HTR-8/SVneo (cell line): ENCODE measurements at regions not wholly inside any gene's neighbourhood (a gene's known extent, or its start where the extent isn't known, plus 50 kb on each side); places are given as distances from the start of the nearest gene placed in this dataset.
"Not testable (repeated sequence)": the region's sequence is repeated elsewhere in the genome, so short reads cannot be mapped to it uniquely, and the experiment has no call there.

Source experiments
- DNase-seq: peaks from one replicate; pipeline ENCODE4 v3.0.0; 2011; ENCODE audit warnings: low spot score, mixed read lengths; ENCODE audit not compliant: insufficient read length
- FAIRE-seq: peaks from 2 replicates; lab custom pipeline; 2011; peaks lifted over from hg19 to GRCh38; lab: Jason Lieb, UNC

DNA sequence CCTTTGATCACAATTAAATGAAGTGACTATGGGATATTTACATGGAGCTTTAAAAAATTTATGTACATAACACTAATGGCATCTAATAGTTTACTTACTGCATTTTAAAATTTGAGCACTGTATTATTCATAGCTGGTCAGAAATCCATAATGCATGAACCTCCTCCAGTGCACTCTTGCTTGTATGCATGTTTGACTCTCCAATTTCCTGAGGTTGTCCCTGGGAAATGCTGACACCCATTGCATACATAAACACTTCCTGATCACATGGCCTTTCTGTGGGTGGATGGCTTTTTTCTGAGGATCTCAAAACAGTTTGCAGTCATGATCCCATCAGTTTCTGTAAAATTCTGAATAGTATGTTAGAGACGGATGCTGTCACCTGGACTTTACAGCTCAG, 577.8 kb downstream of the REEP3 start:
- DNase-seq, result no peak
- FAIRE-seq, result no peak

- no peak for FAIRE-seq
- no peak for DNase-seq
Measured at GRCh38 chr10:64101606-64102263, 580.5 kb downstream of the REEP3 start.

DNA sequence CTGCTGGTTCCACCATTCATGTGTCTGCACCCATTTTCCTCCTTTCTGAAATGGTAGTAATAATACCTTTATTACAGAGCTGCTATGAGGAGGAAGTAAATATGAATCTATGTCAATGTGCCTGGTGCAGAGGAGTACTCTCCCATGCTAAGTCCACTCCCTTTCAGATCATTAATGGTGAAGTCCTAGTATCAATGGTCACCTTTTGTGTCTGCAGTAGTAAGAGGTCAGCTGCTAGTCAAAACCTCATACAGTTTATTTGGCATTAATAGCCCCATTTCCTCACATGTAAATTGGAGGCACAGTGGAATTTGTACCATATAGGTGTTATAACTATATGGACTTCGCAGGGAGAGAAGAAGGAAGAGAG, 581.0 kb downstream of the REEP3 start:
- no peak for FAIRE-seq
- no peak for DNase-seq

DNA sequence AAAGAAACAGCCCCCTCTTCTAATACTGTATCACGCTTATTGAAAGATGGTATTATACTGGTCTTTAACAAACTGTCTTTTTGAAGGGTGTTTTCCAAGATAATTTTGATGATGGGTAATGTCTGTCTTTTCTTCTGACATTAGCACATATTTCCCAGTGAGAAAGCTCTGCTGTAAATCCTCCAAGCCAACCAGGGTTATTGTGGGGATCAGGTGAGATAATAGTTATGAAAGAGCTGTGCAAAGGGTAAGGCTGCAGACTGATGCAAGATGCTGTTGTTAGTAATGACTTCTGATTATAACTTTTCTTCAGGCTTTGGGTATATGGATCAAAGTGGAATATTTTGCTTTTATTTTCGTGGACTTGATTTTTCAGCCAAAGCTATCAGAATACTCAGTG, 581.7 kb downstream of the REEP3 start:
- FAIRE-seq (no peak), DNase-seq (no peak)

- no peak for DNase-seq
- no peak for FAIRE-seq
Measured at GRCh38 chr10:64103750-64104470, 582.7 kb downstream of the REEP3 start.

DNA sequence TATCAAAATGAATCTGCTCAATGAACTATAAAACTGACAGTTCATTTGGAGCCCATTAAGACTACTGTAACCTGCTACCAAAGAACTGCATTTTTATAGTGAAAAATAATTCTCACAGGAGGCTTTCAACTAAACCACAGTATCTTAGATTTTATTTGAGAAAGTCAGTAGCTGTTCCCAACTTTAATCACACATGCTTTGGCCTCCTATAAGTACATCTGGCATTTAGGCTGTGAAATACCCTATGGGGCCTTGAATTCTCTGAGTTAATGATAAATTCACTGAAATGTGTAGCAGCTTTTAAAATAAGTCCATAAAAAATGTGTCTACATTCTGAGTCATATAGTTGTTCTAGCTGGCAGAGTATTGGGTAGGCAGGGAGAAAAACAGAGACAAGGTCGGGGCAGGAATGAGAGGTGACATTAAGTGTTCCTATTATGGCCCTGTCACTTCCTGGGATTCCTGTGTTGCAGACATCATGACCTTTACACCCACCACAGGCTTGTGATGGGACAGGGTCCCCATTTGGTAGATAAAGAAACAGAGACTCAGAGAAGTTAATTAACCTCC, 588.8 kb downstream of the REEP3 start:
- no peak for FAIRE-seq

DNA sequence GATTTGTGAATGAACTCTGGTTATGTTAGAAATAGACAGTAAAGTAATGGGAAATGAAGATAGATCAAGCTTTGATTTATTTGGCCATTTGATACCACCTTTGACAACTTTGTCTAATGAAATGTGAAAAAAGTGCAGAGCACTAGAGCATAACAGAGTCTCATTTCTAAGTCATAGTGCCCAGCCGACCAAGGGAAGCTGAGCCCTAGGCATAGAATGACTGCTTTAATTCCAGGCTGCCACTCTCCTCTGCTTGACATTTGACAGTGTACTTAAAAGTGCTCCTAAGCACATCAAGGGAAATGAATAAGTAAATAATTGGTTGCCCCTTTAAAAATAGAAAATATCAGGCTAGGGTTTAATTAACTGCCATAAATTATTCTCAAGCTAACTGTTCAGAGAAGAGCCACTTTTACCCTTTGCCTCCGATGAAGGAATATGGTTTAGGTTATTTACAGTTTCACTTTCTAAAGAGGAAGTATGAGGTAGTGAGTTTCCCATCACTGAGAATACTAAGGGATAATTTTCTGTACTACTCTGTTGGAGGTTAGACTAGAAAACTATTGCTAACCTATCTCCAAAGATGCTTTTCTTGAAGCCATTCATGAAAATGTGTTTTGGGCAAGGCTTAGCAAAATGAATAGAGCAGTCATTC, 591.6 kb downstream of the REEP3 start:
- DNase-seq (no peak), FAIRE-seq (no peak)

More for the DNA sequence above, 588.8 kb downstream of the REEP3 start:
- DNase-seq, result no peak

- DNase-seq (no peak), FAIRE-seq (no peak)
Measured at GRCh38 chr10:64113375-64113774, 592.2 kb downstream of the REEP3 start.

DNA sequence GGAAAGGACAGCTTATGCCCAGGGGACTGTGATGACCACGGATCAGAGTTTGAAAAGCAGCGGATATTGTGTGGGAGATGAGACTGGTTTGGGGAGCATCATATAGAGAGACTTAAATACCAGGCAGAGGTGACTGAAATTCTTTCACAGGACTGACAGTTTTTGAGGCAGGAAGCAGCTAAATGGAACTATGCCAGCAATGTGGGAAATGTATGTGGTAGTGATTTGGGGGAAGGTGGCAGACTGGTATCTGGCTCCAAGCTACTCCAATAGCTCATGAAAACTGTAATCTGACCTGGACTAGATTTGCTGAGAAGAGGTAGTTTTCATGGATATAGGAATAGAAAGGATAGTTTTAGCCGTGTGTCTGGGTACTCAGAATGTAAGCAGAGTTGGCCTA, 592.6 kb downstream of the REEP3 start:
- FAIRE-seq (no peak), DNase-seq (no peak)

DNA sequence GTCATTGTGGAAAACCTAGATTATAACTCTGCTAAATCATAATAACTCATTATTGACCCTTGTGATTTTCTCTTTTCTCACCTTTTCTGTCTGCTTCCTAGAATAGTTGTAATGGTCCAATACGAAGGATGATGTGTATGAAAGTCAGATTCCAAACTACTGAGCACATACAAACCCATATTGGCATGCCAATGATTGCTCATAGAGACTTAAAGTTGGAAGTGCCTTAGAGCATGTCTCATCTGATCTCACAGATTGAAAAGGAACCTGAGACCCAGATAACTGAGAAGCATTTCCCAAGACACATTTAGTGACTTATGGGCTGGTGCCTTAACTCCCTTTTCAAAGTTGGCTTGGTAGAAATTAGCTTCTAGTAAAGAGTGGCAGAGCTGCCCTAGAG, 594.3 kb downstream of the REEP3 start:
- no peak for FAIRE-seq
- DNase-seq, result no peak

- no peak for FAIRE-seq
- no peak for DNase-seq
Measured at GRCh38 chr10:64115908-64116643, 594.9 kb downstream of the REEP3 start.

GRCh38 chr10:64116707-64117106, 595.5 kb downstream of the REEP3 start:
- DNase-seq, result no peak
- no peak for FAIRE-seq

GRCh38 chr10:64118736-64119135, 597.5 kb downstream of the REEP3 start:
- no peak for FAIRE-seq
- no peak for DNase-seq

DNA sequence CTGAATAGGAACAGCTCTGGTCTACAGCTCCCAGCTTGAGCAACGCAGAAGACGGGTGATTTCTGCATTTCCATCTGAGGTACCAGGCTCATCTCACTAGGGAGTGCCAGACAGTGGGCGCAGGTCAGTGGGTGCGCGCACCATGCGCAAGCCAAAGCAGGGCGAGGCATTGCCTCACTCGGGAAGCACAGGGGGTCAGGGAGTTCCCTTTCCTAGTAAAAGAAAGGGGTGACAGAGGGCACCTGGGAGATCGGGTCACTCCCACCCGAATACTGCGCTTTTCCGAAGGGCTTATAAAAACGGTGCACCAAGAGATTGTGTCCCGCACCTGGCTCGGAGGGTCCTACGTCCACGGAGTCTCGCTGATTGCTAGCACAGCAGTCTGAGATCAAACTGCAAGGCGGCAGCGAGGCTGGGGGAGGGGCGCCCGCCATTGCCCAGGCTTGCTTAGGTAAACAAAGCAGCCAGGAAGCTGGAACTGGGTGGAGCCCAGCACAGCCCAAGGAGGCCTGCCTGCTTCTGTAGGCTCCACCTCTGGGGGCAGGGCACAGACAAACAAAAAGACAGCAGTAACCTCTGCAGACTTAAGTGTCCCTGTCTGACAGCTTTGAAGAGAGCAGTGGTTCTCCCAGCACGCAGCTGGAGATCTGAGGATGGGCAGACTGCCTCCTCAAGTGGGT, 599.2 kb downstream of the REEP3 start:
- FAIRE-seq, DNase-seq: not testable (repeated sequence)

DNA sequence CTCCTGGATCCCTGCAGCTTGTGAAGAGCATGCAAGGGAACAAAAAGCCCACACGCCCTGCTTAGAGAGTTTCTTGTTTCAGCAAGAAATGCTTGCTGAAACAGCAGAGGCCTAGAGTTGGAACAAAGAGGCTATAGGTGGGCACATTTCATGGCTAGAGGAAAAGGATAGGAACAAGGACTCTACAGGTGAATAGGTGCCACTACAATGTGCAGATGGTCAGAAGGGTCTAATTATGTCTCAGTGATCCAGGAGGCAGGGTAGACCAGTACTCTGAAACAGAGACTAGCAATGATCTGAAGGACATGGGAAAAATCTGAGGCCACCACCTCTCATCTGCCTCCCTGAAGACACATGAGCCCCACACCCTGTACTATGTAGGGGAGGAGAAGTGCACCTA, 609.0 kb downstream of the REEP3 start:
- DNase-seq (no peak), FAIRE-seq (no peak)

DNA sequence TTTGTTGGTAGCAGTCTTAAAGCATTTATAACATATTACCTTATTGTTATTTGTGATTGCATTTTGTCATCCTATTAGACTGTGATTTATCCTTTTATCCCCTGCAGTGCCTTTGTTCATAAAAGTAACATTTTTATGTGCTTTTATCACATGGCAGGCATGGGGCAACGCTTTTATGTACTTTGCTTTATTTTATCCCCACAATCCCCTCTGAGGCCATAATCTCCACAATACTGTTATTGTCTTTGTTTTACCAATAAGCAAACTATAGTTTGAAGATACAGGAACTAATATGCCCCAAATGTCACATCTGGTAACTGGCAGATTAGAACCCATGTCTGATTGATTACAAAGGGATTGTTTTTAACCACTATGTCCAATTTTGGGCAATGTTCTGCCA, 613.5 kb downstream of the REEP3 start:
- no peak for FAIRE-seq
- no peak for DNase-seq

DNA sequence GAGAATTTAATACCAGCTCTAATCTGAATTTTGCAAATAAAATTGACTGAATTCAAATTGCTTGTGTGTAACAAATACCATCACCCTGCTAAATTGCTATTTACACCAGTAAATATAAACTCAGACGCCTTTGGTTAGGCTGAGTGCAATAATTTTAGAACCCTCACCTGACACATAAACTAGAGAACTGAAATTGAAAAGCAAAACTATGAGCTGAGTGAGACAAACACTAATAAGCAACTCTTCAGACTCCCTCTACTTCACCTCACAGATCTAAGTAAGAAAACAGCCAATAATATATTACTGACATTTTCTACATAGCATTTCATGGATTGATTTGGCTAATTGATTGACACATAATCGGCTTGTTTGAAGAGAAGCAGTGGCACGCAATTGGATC, 621.2 kb downstream of the REEP3 start:
- no peak for DNase-seq
- no peak for FAIRE-seq

DNA sequence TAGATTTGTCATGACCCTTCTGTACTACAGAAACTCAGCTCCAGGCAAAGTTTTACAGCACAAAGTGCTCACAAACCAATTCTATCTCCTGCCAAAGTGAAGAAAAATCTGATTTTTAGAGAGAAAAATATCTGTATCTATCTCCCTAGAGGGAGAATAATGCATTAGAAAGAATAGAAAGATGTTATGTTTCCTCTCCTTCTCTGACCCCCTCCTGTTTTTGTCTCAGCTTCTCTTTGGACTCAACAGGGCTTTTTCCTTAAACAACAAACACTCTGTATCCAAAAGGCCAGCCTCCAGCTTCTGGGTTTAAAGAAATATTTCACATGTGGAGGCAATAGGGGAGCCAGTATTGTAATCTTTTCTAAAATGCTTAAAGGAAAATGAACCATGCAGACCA, 627.4 kb downstream of the REEP3 start:
- DNase-seq (no peak), FAIRE-seq (no peak)

GRCh38 chr10:64156166-64156565, 635.0 kb downstream of the REEP3 start:
- DNase-seq (no peak), FAIRE-seq (no peak)

DNA sequence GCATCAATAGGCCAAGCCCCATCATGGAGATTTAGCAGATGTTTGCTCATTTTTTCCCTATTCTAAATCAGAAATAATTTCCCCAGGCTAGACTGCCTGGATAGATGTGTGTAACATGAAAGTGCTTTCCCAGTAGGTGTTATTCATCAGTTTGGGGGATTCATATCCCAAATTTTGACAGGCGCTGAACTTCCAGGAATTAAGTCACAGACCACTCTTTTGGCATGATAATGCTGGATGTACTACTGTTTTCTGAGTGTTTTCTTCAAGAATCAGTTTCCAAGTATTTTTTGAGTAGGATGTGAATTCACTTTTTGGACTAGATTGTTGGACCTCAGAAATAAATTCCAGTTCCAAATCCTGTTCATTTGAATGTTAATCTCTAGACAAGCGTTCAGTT, 637.4 kb downstream of the REEP3 start:
- FAIRE-seq (no peak), DNase-seq (no peak)
